Retinal pigment epithelial cell (primary cell): ENCODE measurements at regions not wholly inside any gene's neighbourhood (a gene's known extent, or its start where the extent isn't known, plus 50 kb on each side); places are given as distances from the start of the nearest gene placed in this dataset.
"Not testable (repeated sequence)": the region's sequence is repeated elsewhere in the genome, so short reads cannot be mapped to it uniquely, and the experiment has no call there.

Source experiments
- DNase-seq: peaks from one replicate; pipeline ENCODE4 v3.0.0-alpha.2; 2010; ENCODE audit warnings: low read depth
- H3K4me3 ChIP-seq: 2 replicates; pipeline ENCODE4 v1.5.1; 2011; ENCODE audit warnings: mild to moderate bottlenecking, low read length, control low read depth, moderate library complexity
- CTCF ChIP-seq: conservative IDR thresholded peaks from 2 replicates; pipeline ENCODE4 v1.5.1; 2011; ENCODE audit warnings: low read depth, low read length, control low read depth, inconsistent platforms

GRCh38 chr4:26060286-26060685 lies 146.3 kb downstream of the SMIM20 start:
- TF ChIP-seq CTCF: no peak
- no peak for DNase-seq
- no peak overlapping the region for H3K4me3 ChIP-seq

- peak; percentile 66 for TF ChIP-seq CTCF
- DNase-seq: no peak
- no peak overlapping the region for H3K4me3 ChIP-seq
These were observed 147.4 kb downstream of the SMIM20 start for GRCh38 chr4:26061248-26061986.

- TF ChIP-seq CTCF: no peak
- DNase-seq: no peak
- H3K4me3 ChIP-seq: no peak overlapping the region
These were observed 148.2 kb downstream of the SMIM20 start for GRCh38 chr4:26062215-26062614.

DNA sequence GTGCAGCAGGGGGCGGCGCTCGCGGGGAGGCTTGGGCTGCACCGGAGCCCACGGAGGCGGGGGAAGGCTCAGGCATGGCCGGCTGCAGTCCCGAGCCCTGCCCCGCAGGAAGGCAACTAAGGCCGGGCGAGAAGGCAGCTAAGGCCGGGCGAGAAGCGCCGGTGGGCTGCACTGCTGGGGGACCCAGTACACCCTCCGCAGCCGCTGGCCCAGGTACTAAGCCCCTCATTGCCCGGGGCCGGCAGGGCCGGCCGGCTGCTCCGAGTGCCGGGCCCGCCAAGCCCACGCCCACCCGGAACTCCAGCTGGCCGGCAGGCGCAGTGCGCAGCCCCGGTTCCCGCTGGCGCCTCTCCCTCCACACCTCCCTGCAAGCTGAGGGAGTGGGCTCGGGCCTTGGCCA lies 150.0 kb downstream of the SMIM20 start:
- not testable (repeated sequence) for DNase-seq

GRCh38 chr4:26065833-26066232 lies 151.8 kb downstream of the SMIM20 start:
- no peak for DNase-seq
- no peak overlapping the region for H3K4me3 ChIP-seq
- no peak for TF ChIP-seq CTCF

More for the DNA sequence above, 150.0 kb downstream of the SMIM20 start:
- not testable (repeated sequence) for H3K4me3 ChIP-seq

GRCh38 chr4:26067035-26067434 lies 153.0 kb downstream of the SMIM20 start:
- TF ChIP-seq CTCF: no peak
- no peak overlapping the region for H3K4me3 ChIP-seq
- DNase-seq: no peak

DNA sequence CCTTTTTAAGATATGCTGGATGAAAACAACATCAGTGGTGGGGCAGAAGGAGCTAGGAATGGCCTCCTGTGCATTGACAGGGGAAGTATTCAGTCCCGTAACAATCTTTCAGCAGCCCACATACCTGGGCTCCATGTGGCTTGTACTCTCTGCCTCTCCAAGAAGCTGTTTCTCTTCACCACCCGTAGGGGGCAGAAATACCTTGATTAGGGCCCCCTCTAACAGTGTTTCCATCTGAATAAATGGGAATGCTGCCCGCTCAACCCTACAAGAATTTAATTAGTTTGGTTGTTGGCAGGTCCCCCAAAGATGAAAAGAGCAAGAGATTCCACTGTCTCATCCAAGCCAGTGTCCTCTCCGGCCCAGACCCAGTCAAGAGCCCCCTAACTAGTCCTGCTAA lies 155.2 kb downstream of the SMIM20 start:
- TF ChIP-seq CTCF: peak; percentile 51
- no peak for DNase-seq
- no peak overlapping the region for H3K4me3 ChIP-seq

DNA sequence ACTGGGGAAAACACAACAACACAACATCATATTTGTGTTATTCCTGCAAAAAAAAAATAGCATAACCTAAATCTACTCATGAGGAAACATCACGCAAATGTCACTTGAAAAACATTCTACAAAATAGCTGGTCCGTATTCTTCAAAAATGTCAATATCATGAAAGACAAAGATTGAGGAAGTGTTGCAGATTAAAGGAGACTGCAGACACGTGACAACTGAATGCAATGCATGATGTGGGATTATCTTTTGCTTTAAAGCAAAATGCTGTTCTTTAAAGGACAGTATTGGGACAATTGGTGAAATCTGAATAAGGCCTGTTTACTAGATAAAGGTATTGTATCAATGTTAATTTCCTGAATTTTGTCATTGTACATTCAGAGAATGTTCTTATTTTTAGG lies 157.7 kb downstream of the SMIM20 start:
- no peak for TF ChIP-seq CTCF
- no peak overlapping the region for H3K4me3 ChIP-seq
- DNase-seq: no peak
